Frontal cortex (tissue), 3 donors: ENCODE measurements at regions not wholly inside any gene's neighbourhood (a gene's known extent, or its start where the extent isn't known, plus 50 kb on each side); places are given as distances from the start of the nearest gene placed in this dataset.
"Not testable (repeated sequence)": the region's sequence is repeated elsewhere in the genome, so short reads cannot be mapped to it uniquely, and the experiment has no call there.

ENCODE experiments used
- DNase-seq, 2 donors: peaks; one replicate each; pipeline ENCODE4 v3.0.0; 2012; ENCODE audit warnings: low spot score in 2 of 2
- FAIRE-seq: peaks from 2 replicates; lab custom pipeline; 2012; peaks lifted over from hg19 to GRCh38; lab: Jason Lieb, UNC
- donor health status: control.
- donor health status: control.
- donor health status: control.

DNA sequence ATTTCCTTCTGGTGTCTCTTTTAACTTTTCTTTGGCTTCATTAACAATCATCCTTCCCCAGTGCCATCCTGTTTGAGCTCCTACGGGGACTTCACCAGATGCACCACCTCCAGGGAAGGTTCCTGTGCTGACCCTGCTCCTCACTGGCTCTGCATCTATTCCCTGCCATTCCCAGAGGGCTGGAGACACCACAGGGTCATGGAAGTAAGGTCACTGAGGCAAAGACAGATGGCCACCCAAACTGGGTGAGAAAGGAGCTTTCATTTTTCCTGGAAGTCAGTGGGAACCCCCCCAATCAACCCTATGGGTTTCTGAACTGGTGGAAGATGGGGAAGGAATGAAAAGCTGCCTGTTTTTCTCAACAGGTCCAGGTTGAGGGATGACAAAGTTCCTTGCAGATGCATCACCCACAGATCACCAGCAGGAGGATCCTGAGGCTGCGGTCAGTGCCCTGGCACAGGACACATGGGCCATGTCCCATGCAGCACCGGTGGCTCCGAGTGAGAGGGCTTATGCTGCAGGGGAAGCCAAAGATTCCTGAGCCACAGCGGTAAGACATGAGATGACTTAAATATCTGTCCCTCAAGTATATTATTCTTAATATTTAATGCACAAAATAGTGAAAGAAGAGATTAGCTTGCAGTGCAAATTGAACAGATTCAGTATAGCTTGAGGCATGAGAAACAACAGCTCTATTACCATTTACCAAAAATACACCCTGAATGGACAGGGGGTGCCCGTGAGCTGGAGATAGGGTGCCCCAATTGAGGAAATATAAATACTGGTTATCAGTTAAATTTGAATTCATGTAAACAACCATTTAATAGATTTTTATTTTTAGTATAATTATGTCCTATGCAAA lies 73.0 kb upstream of the VPREB1 start:
- FAIRE-seq (no peak), DNase-seq (no peak)

GRCh38 chr22:22169923-22170322 lies 74.7 kb upstream of the VPREB1 start:
- no peak for FAIRE-seq
- DNase-seq: no peak

GRCh38 chr22:22168941-22169867 lies 75.4 kb upstream of the VPREB1 start:
- no peak for FAIRE-seq

DNA sequence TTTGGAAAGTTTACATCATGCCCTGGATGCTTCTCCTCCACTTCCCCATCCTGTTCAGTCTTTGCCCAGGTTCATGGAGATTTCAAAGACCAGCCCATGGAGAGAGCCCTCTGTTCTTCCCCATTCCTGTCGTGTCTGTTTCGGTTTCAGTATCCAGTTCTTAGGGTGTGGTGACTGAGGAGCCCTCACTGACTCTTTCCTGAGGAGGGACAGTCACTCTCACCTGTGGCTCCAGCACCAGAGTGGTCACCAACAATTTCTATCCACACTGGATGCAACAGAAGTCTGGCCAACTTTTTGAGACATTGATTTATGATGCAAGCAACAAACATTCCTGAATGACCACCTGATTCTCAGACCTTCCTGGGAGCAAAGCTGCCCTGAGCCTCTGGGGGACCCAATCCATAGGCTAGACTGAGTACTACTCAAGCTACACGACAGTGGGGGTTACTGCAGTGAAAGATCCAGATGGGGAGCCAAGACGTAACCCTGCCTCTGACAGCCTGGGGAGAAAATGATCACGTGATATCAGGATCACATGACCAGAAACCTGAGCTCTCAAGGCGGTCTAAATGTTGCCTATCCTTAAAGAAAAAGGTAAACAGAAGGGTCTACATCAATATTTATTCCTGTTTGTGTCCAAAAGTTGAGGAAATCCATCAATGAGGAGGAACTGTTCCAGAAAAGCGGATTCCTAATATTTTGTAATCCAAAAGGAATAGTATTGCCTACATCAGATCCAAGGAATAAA lies 76.2 kb upstream of the VPREB1 start:
- DNase-seq (no peak), FAIRE-seq (no peak)

More at GRCh38 chr22:22168941-22169867, 75.4 kb upstream of the VPREB1 start:
- no peak for DNase-seq

GRCh38 chr22:22167791-22168189 lies 76.8 kb upstream of the VPREB1 start:
- DNase-seq (no peak), FAIRE-seq (no peak)

DNA sequence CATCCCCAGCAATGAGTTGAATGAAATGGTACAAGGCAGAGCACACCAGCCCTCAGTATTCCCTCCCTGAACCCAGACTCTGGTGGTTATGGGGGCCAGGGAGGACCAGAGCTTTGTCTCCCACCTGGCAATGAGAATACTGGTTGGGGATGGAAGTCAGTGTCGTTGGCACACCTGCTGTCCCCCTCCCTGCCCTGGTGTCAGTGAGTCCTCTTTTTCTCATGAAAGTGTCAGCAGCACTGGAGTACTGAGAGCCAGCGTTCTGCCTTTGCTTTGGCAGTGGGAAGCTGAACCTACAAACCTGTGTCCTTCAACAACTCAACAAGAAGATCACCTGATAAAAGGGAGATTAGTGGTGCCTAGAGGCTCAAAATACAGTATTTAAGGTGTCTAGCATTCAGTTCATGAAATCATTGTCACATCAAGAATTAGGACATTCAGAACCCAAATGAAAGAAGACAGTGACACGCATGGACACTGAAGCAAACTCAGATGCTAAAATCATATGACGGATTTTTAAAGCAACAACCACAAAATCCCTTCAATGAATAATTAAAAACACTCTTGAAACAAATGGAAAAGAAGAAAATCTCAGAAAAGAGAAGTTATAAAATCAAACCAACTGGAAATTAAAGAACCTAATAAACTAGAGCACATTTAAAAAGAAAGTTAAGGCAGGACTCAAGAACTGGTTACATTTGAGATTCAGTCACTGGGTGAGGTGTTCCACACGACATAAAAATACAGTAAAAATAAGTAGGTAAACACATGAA lies 77.5 kb upstream of the VPREB1 start:
- DNase-seq: no peak
- no peak for FAIRE-seq

DNA sequence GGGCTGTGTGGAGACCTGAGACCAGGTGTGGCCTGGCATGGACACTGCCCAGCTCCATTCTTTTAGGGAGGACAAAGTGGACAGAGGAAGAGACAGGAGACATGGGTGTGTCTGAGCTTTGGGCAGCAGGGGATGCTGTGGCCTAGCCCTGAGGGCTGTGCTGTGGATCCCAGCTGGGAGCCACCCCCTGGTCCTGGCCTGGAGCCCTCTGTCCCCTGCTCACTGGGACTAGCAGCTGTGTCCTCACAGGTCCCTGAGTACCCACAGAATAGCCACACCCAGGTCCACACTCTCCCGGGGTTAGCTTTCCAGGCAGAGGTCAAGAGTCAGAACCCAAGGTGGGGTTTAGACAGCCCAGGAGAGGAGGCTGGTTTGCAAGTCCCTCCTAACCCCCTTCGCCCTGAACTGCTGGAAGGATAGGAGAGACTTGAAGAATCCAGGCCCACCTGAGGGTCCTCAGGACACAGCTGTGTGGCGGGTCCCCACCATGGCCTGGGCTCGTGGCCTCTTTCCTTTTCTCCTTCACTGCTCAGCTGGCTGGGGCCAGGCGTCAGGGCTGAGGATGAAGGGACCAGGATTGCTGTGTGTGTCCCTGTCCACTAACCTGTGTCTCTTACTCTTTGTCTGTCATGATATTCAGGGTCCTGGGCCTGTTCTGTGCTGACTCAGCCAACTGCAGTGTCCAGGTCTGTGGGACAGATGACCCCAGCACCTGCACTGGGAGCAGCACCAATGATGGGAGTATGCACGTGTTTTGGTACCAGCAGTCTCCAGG lies 78.5 kb upstream of the VPREB1 start:
- FAIRE-seq: no peak
- no peak for DNase-seq

GRCh38 chr22:22164541-22165272 lies 79.9 kb upstream of the VPREB1 start:
- DNase-seq: no peak
- FAIRE-seq: no peak

DNA sequence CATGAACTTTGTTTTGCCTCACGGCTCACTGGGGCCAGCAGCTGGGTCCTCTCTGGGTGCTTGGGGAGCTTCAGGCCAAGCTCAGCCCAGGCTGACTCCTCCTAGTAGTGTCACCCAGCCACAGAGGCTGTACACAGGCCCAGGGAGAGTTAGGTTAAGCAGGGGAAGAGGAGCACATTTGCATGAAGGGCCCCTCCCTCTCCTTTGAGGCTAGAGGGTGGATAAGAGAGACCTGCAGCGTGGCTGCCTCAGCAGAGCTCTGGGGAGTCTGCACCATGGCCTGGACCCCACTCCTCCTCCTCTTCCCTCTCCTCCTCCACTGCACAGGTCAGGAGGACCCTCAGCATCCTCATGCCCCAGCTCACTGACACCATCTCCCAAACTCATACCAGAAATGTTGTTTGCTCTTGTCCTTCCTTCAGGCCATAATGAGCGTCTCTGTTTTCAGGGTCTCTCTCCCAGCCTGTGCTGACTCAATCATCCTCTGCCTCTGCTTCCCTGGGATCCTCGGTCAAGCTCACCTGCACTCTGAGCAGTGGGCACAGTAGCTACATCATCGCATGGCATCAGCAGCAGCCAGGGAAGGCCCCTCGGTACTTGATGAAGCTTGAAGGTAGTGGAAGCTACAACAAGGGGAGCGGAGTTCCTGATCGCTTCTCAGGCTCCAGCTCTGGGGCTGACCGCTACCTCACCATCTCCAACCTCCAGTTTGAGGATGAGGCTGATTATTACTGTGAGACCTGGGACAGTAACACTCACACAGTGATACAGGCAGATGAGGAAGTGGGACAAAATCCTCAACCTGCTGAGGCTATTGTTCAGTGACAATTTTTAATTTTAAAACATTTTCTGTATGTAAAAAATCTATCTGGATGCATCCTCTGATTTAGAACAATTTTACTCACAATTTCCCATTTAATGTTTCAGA lies 82.4 kb upstream of the VPREB1 start:
- no peak for DNase-seq
- no peak for FAIRE-seq

DNA sequence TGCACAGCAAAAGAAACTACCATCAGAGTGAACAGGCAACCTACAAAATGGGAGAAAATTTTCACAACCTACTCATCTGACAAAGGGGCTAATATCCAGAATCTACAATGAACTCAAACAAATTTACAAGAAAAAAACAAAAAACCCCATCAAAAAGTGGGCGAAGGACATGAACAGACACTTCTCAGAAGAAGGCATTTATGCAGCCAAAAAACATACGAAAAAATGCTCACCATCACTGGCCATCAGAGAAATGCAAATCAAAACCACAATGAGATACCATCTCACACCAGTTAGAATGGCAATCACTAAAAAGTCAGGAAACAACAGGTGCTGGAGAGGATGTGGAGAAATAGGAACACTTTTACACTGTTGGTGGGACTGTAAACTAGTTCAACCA lies 83.8 kb upstream of the VPREB1 start:
- FAIRE-seq, DNase-seq: not testable (repeated sequence)

DNA sequence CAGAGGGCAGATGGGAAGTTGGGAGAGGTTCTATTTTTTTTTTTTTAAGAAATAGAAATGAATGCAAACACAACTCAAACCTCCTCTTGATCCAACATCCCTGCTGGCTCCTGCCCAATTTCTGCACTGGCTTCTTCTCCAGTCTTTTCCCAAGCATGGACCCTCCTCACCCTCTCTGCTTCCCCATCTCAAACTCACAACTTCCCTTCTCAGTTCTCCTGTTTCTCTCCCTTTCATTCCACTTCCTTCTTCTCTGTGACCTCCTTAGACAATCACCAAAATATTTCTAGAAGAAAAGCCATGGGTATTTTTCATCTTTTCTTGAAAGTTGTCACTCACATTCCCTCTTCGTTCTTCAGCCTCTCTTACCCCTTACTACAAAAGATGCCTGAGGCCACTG lies 85.2 kb upstream of the VPREB1 start:
- DNase-seq (no peak), FAIRE-seq (no peak)

DNA sequence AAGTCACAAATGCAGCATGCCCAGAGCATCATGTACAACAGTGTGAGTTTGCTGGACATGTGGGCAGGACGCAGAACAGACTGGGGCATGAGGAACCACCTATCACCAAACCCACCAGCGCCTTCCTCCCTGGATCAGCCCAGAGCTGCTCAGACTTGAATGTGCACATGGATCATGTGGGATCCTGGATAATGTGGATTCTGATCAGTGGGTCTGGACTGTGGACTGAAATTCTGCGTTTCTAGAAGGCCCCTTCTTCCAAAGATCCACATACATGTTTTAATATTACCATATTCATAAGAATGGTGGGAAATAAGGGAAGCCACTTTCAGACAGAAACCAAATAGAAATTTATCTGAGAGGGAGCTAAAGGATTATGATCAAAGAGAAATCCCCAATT lies 85.6 kb upstream of the VPREB1 start:
- no peak for FAIRE-seq

GRCh38 chr22:22158207-22158816 lies 86.3 kb upstream of the VPREB1 start:
- DNase-seq (no peak), FAIRE-seq (no peak)

More for the DNA sequence above, 85.6 kb upstream of the VPREB1 start:
- no peak for DNase-seq

GRCh38 chr22:22157348-22157725 lies 87.2 kb upstream of the VPREB1 start:
- DNase-seq (no peak), FAIRE-seq (no peak)

DNA sequence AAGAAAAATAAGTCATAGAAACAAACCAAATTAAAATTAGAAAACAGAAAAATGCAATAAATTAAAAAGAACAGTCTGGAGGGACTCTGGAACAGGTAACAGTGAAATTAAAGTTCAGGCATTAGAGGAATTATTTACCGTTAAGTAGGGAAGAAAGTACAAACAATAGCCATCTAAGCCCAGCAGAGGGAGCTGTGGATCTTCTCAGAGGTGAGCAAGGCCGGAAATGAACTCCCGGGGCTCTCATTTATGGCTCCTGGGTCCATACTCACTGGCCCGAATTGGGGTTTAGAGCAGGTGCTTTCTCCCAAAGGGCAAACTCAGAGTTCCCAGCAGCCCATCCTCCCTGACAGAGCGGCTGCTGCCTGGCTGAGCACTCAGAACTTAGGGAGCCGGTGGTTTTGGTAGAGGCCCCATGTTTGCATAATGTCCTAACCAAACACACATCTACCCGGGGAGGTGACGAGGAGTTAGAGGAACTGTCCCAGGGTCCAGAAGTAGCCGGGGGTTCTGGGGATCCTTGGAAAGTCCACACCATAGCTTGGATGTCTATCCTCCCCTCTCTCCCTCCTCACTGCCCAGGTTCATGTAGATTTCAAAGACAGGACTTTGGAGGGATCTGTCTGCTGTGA lies 87.8 kb upstream of the VPREB1 start:
- DNase-seq (peak; percentile 5 to 34), FAIRE-seq (no peak)

DNA sequence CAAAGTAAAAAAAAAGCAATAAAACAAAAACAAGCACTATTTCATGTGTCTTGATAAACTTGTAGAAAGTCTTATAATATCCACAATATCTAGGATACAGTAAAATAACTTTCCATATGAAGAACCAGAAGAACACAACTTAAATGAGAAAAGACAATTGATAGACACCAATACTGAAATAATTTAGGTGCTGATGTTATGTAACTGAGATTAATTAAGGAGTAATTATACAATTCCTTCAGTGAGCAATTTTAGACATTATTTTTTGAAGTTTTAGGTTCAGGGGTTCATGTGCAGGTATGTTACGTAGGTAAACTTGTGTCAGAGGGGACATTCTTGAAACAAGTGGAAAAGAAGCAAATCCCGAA lies 88.3 kb upstream of the VPREB1 start:
- FAIRE-seq (no peak), DNase-seq (no peak)
